GM19239 (cell line): ENCODE measurements at regions not wholly inside any gene's neighbourhood (a gene's known extent, or its start where the extent isn't known, plus 50 kb on each side); places are given as distances from the start of the nearest gene placed in this dataset.
A peak's percentile ranks its signal among the peaks of the same experiment; 100 is the strongest.

ENCODE experiments used
- DNase-seq: peaks from one replicate; pipeline ENCODE4 v3.0.0; 2011; ENCODE audit warnings: low spot score; ENCODE audit not compliant: insufficient read length
- FAIRE-seq: peaks from 2 replicates; lab custom pipeline; 2011; peaks lifted over from hg19 to GRCh38; lab: Jason Lieb, UNC

- no peak for FAIRE-seq
- DNase-seq = no peak
These were observed 309.2 kb downstream of the QKI start for GRCh38 chr6:163723759-163724158.

- FAIRE-seq (no peak), DNase-seq (no peak)
These were observed 307.6 kb downstream of the QKI start for GRCh38 chr6:163721922-163722692.

GRCh38 chr6:163721435-163721834 lies 306.9 kb downstream of the QKI start:
- FAIRE-seq = no peak
- DNase-seq = no peak

- FAIRE-seq (no peak), DNase-seq (no peak)
These were observed 306.1 kb downstream of the QKI start for GRCh38 chr6:163720460-163721235.

- DNase-seq (no peak), FAIRE-seq (no peak)
These were observed 305.5 kb downstream of the QKI start for GRCh38 chr6:163720005-163720404.

GRCh38 chr6:163719028-163719742 lies 304.7 kb downstream of the QKI start:
- no peak for DNase-seq
- FAIRE-seq = no peak

- FAIRE-seq = no peak
- DNase-seq = no peak
These were observed 304.0 kb downstream of the QKI start for GRCh38 chr6:163718537-163718936.

GRCh38 chr6:163717106-163717764 lies 302.7 kb downstream of the QKI start:
- no peak for DNase-seq
- no peak for FAIRE-seq

- peak; percentile 21 for FAIRE-seq
- DNase-seq = no peak
These were observed 302.2 kb downstream of the QKI start for GRCh38 chr6:163716690-163717089.

- FAIRE-seq = no peak
These were observed 301.3 kb downstream of the QKI start for GRCh38 chr6:163715846-163716245.

GRCh38 chr6:163714179-163714578 lies 299.7 kb downstream of the QKI start:
- no peak for FAIRE-seq
- no peak for DNase-seq

More at GRCh38 chr6:163715846-163716245, 301.3 kb downstream of the QKI start:
- no peak for DNase-seq

- no peak for FAIRE-seq
These were observed 298.5 kb downstream of the QKI start for GRCh38 chr6:163712981-163713380.

GRCh38 chr6:163712566-163712961 lies 298.0 kb downstream of the QKI start:
- DNase-seq = no peak
- peak; percentile 63 for FAIRE-seq

More at GRCh38 chr6:163712981-163713380, 298.5 kb downstream of the QKI start:
- DNase-seq = no peak

GRCh38 chr6:163711615-163712565 lies 297.4 kb downstream of the QKI start:
- peak; percentile 90 for FAIRE-seq
- DNase-seq = no peak

GRCh38 chr6:163710532-163711470 lies 296.3 kb downstream of the QKI start:
- FAIRE-seq (peak; percentile 62), DNase-seq (no peak)

- DNase-seq = no peak
These were observed 295.2 kb downstream of the QKI start for GRCh38 chr6:163709693-163710092.

GRCh38 chr6:163709255-163709654 lies 294.7 kb downstream of the QKI start:
- DNase-seq (no peak), FAIRE-seq (no peak)

More at GRCh38 chr6:163709693-163710092, 295.2 kb downstream of the QKI start:
- peak; percentile 8 for FAIRE-seq

- FAIRE-seq (no peak), DNase-seq (no peak)
These were observed 293.9 kb downstream of the QKI start for GRCh38 chr6:163708466-163708865.
